ENCODE measurements at regions not wholly inside any gene's neighbourhood (a gene's known extent, or its start where the extent isn't known, plus 50 kb on each side); places are given as distances from the start of the nearest gene placed in this dataset.

DNA sequence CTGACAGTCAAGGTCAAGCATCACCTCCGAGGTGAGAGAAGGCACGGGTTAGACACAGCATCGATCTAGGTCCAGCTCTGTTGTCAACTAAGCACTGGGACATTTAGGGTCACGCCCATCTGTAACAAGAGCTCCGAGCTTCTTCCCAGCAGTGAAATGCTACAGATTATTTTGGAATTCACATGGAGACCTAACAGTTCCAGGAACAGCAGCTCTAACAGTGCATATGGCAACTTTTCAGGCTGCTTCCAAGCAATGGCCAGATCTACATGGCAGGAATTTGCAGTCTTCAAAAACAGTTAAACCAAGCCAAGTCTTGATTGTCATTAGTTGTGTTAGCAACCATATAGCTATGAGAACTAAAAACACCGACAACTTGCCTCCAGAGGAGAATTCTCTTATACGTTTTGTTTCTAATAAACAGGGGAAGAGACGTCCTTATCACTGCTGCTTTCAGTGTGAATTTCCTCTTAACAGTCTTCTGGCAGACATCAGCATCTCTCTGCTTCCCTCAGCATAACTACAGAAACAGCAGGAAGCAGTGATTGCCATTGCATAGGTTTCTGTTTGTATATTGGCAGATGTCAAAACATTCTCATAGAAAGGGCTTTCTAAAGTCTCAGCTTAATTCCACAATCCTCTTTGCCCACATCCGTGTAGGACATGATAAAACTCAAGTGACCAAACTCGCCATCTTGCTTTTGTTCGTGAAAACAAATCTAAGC lies 242.1 kb upstream of the DAPK1 start:
- H2AFZ ChIP-seq (ENCODE audit: low read length) = no peak overlapping the region
- no peaks in the 10 kb centered on the region for H3K27me3 ChIP-seq (ENCODE audit: insufficient read depth, low read length)
- H2BK5ac ChIP-seq (ENCODE audit: insufficient read length, low read length) = no peak overlapping the region
- H2BK15ac ChIP-seq (ENCODE audit: low read depth, low read length) = no peak overlapping the region
- no peak overlapping the region for H2AK5ac ChIP-seq (ENCODE audit: insufficient read length, low read length)
- no peaks in the 10 kb centered on the region for H3K79me2 ChIP-seq (ENCODE audit: insufficient read depth, low read length)
- TF ChIP-seq, protein P1, sequence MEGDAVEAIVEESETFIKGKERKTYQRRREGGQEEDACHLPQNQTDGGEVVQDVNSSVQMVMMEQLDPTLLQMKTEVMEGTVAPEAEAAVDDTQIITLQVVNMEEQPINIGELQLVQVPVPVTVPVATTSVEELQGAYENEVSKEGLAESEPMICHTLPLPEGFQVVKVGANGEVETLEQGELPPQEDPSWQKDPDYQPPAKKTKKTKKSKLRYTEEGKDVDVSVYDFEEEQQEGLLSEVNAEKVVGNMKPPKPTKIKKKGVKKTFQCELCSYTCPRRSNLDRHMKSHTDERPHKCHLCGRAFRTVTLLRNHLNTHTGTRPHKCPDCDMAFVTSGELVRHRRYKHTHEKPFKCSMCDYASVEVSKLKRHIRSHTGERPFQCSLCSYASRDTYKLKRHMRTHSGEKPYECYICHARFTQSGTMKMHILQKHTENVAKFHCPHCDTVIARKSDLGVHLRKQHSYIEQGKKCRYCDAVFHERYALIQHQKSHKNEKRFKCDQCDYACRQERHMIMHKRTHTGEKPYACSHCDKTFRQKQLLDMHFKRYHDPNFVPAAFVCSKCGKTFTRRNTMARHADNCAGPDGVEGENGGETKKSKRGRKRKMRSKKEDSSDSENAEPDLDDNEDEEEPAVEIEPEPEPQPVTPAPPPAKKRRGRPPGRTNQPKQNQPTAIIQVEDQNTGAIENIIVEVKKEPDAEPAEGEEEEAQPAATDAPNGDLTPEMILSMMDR (conservative IDR thresholded peaks at IDR 0.05) = no peak
- Mint-ChIP-seq H3K27me3 (ENCODE audit: low read depth) (peaks cover 4% of the 10 kb centered on the region), H3K27ac (no peak overlapping the region), H3K4me3 (no peak overlapping the region), H3K36me3 (ENCODE audit: insufficient read depth in 1 of 3, low read depth in 3 of 3) (no peaks in the 10 kb centered on the region), H3K9me3 (no peaks in the 10 kb centered on the region), H3K4me1 (no peaks in the 10 kb centered on the region; a peak in 1 of 4 replicates)
- H3K79me1 ChIP-seq (ENCODE audit: insufficient read depth, low read depth, low read length, poor library complexity, severe bottlenecking) = no peaks in the 10 kb centered on the region
- H3K9me3 ChIP-seq (ENCODE audit: control insufficient read depth, low read depth, low read length) = no peaks in the 10 kb centered on the region
- H3K23ac ChIP-seq (ENCODE audit: insufficient read length, low read depth, low read length) = no peak overlapping the region
- no peak overlapping the region for H2BK12ac ChIP-seq (ENCODE audit: insufficient read length, low read depth, low read length)
- no peak overlapping the region for H3K18ac ChIP-seq (ENCODE audit: insufficient read length, low read depth, low read length)
- H4K20me1 ChIP-seq (ENCODE audit: control insufficient read depth, insufficient read depth, insufficient read length) = no peaks in the 10 kb centered on the region
- no peak overlapping the region for H3K4me2 ChIP-seq (ENCODE audit: insufficient read depth, insufficient read length, low read length)
- no peak overlapping the region for H2BK20ac ChIP-seq (ENCODE audit: low read depth, low read length, poor library complexity, severe bottlenecking)
- no peak overlapping the region for H3K14ac ChIP-seq (ENCODE audit: insufficient read depth, low read length)
- no peaks in the 10 kb centered on the region for H3K4me1 ChIP-seq (ENCODE audit: insufficient read depth, low read length)
- no peak overlapping the region for H3K4ac ChIP-seq (ENCODE audit: low read depth, low read length)
- H4K5ac ChIP-seq (ENCODE audit: insufficient read length, low read depth, low read length) = no peak overlapping the region
- H3K56ac ChIP-seq (ENCODE audit: insufficient read length, low read depth, low read length) = no peak overlapping the region
- H4K8ac ChIP-seq (replicated peaks; ENCODE audit: insufficient read length, low read depth, low read length) = no peak overlapping the region
- no peak overlapping the region for H3K27ac ChIP-seq (ENCODE audit: insufficient read length, low read depth, low read length)
- no peak overlapping the region for H3T11ph ChIP-seq (ENCODE audit: low read length)
- H4K91ac ChIP-seq (ENCODE audit: insufficient read length, low read depth, low read length) = no peak overlapping the region
- H3K23me2 ChIP-seq (ENCODE audit: insufficient read length, low read depth, low read length, poor library complexity, severe bottlenecking) = no peaks in the 10 kb centered on the region
- H3K9ac ChIP-seq (ENCODE audit: extremely low read depth, insufficient read length, low read length) = no peak overlapping the region
- no peak for DNase-seq
- WGBS (ENCODE audit: extremely low coverage, insufficient read length, low lambda C conversion rate) = no CpG with 5 or more reads among the region's 11 CpGs
- no peak overlapping the region for H2BK120ac ChIP-seq (ENCODE audit: low read depth, low read length, poor library complexity, severe bottlenecking)
